GM23338 (cell line): ENCODE measurements at regions not wholly inside any gene's neighbourhood (a gene's known extent, or its start where the extent isn't known, plus 50 kb on each side); places are given as distances from the start of the nearest gene placed in this dataset.

ENCODE experiments used
- CREB1 ChIP-seq: fragments of 250-450 bp; sonication (Bioruptor Pico); IDR thresholded peaks from 2 replicates; pipeline ENCODE4 v1.5.0; 2020; ENCODE audit warnings: low read depth, mild to moderate bottlenecking, moderate library complexity
- CTCF ChIP-seq, 2 experiments: fragments of 200-600 bp in 1 of 2; sonication (generic) in 1 of 2; conservative IDR thresholded peaks; 2 replicates each; pipeline versions ENCODE4 v1.5.1 to v1.6.1; 2016 to 2017; ENCODE audit warnings: antibody characterized with exemption in 2 of 2, low read depth in 2 of 2, mild to moderate bottlenecking in 2 of 2, moderate library complexity in 1 of 2
- ETS1 ChIP-seq: IDR thresholded peaks from 2 replicates; pipeline ENCODE4 v1.6.1; 2016; ENCODE audit warnings: antibody characterized with exemption
- EZH2 ChIP-seq: fragments of 200-600 bp; sonication (generic); IDR thresholded peaks from one replicate; pipeline ENCODE4 v1.8.0; 2017; ENCODE audit warnings: antibody characterized with exemption, mild to moderate bottlenecking, low read depth; ENCODE audit not compliant: unreplicated experiment
- EZH2phosphoT487 ChIP-seq: fragments of 200-600 bp; sonication (generic); IDR thresholded peaks from one replicate; pipeline ENCODE4 v1.8.1; 2018; ENCODE audit warnings: antibody characterized with exemption; ENCODE audit not compliant: unreplicated experiment
- JUNB ChIP-seq: IDR thresholded peaks from one replicate; pipeline ENCODE4 v1.6.1; 2016; ENCODE audit warnings: antibody characterized with exemption; ENCODE audit not compliant: unreplicated experiment
- POLR2AphosphoS5 ChIP-seq: IDR thresholded peaks from 2 replicates; pipeline ENCODE4 v1.6.1; 2016; ENCODE audit warnings: antibody characterized with exemption, low read depth
- ZNF114 ChIP-seq: fragments of 250-450 bp; sonication (Bioruptor Pico); IDR thresholded peaks from 2 replicates; pipeline ENCODE4 v1.5.0; 2020; ENCODE audit warnings: mild to moderate bottlenecking, moderate library complexity
- TF ChIP-seq, protein P1 (sequence below): IDR thresholded peaks from one replicate; pipeline ENCODE4 v1.6.1; 2018; ENCODE audit warnings: antibody characterized with exemption; ENCODE audit not compliant: unreplicated experiment

- TF ChIP-seq, protein P1, sequence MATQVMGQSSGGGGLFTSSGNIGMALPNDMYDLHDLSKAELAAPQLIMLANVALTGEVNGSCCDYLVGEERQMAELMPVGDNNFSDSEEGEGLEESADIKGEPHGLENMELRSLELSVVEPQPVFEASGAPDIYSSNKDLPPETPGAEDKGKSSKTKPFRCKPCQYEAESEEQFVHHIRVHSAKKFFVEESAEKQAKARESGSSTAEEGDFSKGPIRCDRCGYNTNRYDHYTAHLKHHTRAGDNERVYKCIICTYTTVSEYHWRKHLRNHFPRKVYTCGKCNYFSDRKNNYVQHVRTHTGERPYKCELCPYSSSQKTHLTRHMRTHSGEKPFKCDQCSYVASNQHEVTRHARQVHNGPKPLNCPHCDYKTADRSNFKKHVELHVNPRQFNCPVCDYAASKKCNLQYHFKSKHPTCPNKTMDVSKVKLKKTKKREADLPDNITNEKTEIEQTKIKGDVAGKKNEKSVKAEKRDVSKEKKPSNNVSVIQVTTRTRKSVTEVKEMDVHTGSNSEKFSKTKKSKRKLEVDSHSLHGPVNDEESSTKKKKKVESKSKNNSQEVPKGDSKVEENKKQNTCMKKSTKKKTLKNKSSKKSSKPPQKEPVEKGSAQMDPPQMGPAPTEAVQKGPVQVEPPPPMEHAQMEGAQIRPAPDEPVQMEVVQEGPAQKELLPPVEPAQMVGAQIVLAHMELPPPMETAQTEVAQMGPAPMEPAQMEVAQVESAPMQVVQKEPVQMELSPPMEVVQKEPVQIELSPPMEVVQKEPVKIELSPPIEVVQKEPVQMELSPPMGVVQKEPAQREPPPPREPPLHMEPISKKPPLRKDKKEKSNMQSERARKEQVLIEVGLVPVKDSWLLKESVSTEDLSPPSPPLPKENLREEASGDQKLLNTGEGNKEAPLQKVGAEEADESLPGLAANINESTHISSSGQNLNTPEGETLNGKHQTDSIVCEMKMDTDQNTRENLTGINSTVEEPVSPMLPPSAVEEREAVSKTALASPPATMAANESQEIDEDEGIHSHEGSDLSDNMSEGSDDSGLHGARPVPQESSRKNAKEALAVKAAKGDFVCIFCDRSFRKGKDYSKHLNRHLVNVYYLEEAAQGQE: no peak
- TF ChIP-seq CTCF (conservative IDR thresholded peaks at IDR 0.05; ENCODE audit: low read depth in 2 of 2) (no peak), EZH2phosphoT487 (no peak), CREB1 (CRISPR knock-in tag) (no peak), EZH2 (no peak), JUNB (no peak), ETS1 (no peak), POLR2AphosphoS5 (no peak), ZNF114 (CRISPR knock-in tag) (no peak)
Observed at GRCh38 chr1:221832151-221832550, 90.3 kb upstream of the DUSP10 start.
